GM19463 (cell line): ENCODE measurements at regions not wholly inside any gene's neighbourhood (a gene's known extent, or its start where the extent isn't known, plus 50 kb on each side); places are given as distances from the start of the nearest gene placed in this dataset.

Source experiments
- ATAC-seq: cut with Tn5 transposase; IDR thresholded peaks from one replicate; pipeline ENCODE4 v1.9.1; 2021; ENCODE audit warnings: mild to moderate bottlenecking, moderate library complexity; ENCODE audit not compliant: unreplicated experiment

- ATAC-seq, result no peak
These were observed 269.3 kb upstream of the NCKAP5 start for GRCh38 chr2:133837441-133838094.

GRCh38 chr2:133838642-133839365 lies 270.5 kb upstream of the NCKAP5 start:
- ATAC-seq, result no peak

GRCh38 chr2:133839677-133840076 lies 271.4 kb upstream of the NCKAP5 start:
- no peak for ATAC-seq

- no peak for ATAC-seq
These were observed 272.5 kb upstream of the NCKAP5 start for GRCh38 chr2:133840761-133841160.

GRCh38 chr2:133841900-133842299 lies 273.6 kb upstream of the NCKAP5 start:
- no peak for ATAC-seq

- no peak for ATAC-seq
These were observed 274.2 kb upstream of the NCKAP5 start for GRCh38 chr2:133842446-133842845.

GRCh38 chr2:133843091-133843490 lies 274.8 kb upstream of the NCKAP5 start:
- ATAC-seq, result no peak

GRCh38 chr2:133843551-133843950 lies 275.3 kb upstream of the NCKAP5 start:
- ATAC-seq, result no peak

- ATAC-seq, result peak; percentile 81
These were observed 276.1 kb upstream of the NCKAP5 start for GRCh38 chr2:133844214-133844892.

GRCh38 chr2:133846476-133846875 lies 278.2 kb upstream of the NCKAP5 start:
- no peak for ATAC-seq

- ATAC-seq, result no peak
These were observed 279.3 kb upstream of the NCKAP5 start for GRCh38 chr2:133847591-133847990.

GRCh38 chr2:133848111-133848649 lies 279.9 kb upstream of the NCKAP5 start:
- no peak for ATAC-seq

- no peak for ATAC-seq
These were observed 281.1 kb upstream of the NCKAP5 start for GRCh38 chr2:133849341-133849740.

- no peak for ATAC-seq
These were observed 286.4 kb upstream of the NCKAP5 start for GRCh38 chr2:133854603-133855200.

GRCh38 chr2:133855526-133855925 lies 287.3 kb upstream of the NCKAP5 start:
- no peak for ATAC-seq

- no peak for ATAC-seq
These were observed 288.4 kb upstream of the NCKAP5 start for GRCh38 chr2:133856678-133857077.

GRCh38 chr2:133859578-133859977 lies 291.3 kb upstream of the NCKAP5 start:
- ATAC-seq, result no peak

- no peak for ATAC-seq
These were observed 294.2 kb upstream of the NCKAP5 start for GRCh38 chr2:133862400-133862977.

- no peak for ATAC-seq
These were observed 295.0 kb upstream of the NCKAP5 start for GRCh38 chr2:133863106-133863800.

- ATAC-seq, result no peak
These were observed 296.9 kb upstream of the NCKAP5 start for GRCh38 chr2:133865141-133865540.
